ENCODE measurements at regions not wholly inside any gene's neighbourhood (a gene's known extent, or its start where the extent isn't known, plus 50 kb on each side); places are given as distances from the start of the nearest gene placed in this dataset.

- TF ChIP-seq, protein P1, sequence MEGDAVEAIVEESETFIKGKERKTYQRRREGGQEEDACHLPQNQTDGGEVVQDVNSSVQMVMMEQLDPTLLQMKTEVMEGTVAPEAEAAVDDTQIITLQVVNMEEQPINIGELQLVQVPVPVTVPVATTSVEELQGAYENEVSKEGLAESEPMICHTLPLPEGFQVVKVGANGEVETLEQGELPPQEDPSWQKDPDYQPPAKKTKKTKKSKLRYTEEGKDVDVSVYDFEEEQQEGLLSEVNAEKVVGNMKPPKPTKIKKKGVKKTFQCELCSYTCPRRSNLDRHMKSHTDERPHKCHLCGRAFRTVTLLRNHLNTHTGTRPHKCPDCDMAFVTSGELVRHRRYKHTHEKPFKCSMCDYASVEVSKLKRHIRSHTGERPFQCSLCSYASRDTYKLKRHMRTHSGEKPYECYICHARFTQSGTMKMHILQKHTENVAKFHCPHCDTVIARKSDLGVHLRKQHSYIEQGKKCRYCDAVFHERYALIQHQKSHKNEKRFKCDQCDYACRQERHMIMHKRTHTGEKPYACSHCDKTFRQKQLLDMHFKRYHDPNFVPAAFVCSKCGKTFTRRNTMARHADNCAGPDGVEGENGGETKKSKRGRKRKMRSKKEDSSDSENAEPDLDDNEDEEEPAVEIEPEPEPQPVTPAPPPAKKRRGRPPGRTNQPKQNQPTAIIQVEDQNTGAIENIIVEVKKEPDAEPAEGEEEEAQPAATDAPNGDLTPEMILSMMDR (IDR thresholded peaks at IDR 0.05), result no peak
- no peak for TF ChIP-seq POLR2A (IDR thresholded peaks at IDR 0.05)
Measured at GRCh38 chr10:101285519-101286070, 56.3 kb upstream of the LBX1 start.

All from thyroid gland (tissue), 4 donors.